SKM-1 treated with dmso at 0.1 percent for 144 hours (cell line): ENCODE measurements at regions not wholly inside any gene's neighbourhood (a gene's known extent, or its start where the extent isn't known, plus 50 kb on each side); places are given as distances from the start of the nearest gene placed in this dataset.

Experiments used
- DNase-seq: peaks from one replicate; lab custom pipeline; 2025; ENCODE audit not compliant: unreplicated experiment; lab: John Stamatoyannopoulos, UW

DNA sequence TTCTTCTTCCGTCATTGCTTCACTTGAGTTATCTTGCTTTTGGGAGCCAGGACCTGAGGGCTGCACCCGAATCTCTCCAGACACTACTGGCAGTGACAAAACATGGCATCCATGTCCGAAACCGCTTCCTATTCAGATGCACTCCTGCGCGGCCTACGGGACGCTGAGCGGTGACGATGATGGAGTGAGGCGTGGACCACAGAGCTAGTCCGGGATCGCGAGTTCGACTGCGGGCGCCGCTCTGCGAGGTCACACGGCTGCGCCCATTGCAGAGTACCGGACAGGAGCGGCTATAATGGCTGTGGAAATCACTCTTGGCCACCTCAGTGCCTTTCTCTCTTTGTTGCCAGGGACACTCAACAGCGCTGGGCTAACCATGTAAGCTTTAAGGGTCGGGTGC is 453.8 kb upstream of the CNTN5 start:
- DNase-seq, result no peak

GRCh38 chr11:98568013-98568412 is 452.7 kb upstream of the CNTN5 start:
- DNase-seq, result no peak

- no peak for DNase-seq
Measured at GRCh38 chr11:98572941-98573340, 447.8 kb upstream of the CNTN5 start.

- DNase-seq, result peak; percentile 11
Measured at GRCh38 chr11:98587884-98588283, 432.9 kb upstream of the CNTN5 start.

GRCh38 chr11:98589967-98590366 is 430.8 kb upstream of the CNTN5 start:
- DNase-seq, result peak; percentile 38

DNA sequence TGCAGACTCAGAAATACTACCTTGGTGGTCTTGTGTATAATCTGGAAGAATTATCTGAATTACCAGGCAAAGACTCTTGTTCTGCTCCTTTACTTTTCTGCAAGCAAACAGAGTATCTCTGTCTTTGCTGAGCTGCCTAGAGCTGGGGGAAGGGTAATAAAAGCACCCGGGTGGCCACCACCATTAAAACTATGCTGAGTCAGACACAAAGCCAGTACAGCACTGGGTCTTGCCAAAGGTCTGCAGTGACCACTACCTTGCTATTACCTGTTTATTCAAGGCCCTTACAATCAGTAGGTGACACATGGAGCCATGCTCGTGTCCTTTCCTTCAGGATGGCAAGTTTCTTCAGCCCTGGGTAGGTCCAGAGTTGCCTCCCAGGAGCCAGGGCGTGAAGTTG is 420.6 kb upstream of the CNTN5 start:
- DNase-seq, result no peak

DNA sequence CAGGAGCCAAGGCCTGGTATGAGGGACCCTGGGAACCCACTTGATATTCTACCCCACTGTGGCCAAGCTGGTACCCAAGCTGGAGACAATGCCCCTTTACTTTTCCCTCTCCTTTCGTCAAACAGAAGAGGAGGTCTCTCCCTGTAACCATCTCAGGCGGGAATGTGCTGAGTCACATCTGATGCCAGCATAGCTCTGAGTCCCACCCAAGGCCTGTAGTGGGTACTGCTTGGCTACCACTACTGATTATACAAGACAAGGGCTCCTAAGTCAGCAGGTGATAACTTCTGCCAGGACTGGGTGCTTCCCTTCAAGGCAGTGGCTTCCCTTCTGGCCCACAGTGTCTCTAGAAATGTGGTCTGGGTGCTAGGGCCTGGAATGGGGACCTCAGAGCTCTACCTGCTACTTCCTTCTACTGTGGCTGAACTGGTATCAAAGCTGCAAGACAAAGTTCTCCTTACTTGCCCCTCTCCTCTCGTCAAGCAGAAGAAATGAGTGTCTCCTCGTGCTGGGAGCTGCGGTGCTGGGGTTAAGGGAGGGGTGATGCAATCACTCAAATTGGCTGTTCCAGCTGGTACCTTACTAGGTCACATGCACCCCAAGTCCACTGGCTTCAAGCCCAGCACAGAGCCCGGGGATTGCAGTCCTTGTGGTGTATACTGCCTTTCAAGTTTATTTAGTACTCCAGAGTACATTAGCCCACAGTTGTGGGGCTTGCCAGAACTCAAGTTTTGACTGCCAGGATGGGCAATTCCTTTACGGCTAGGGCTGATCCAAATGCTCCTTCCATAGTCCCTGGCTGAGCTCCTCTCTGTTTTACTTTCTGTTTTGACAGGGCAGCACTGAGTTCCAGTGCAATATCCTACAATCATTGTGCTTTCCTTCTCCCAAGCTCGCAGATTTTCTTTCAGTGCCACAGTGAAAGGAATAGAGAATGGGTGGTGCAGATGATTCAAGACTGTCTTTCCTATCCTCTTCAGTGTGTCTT is 419.7 kb upstream of the CNTN5 start:
- peak; percentile 66 for DNase-seq

GRCh38 chr11:98616098-98616655 is 404.6 kb upstream of the CNTN5 start:
- no peak for DNase-seq

DNA sequence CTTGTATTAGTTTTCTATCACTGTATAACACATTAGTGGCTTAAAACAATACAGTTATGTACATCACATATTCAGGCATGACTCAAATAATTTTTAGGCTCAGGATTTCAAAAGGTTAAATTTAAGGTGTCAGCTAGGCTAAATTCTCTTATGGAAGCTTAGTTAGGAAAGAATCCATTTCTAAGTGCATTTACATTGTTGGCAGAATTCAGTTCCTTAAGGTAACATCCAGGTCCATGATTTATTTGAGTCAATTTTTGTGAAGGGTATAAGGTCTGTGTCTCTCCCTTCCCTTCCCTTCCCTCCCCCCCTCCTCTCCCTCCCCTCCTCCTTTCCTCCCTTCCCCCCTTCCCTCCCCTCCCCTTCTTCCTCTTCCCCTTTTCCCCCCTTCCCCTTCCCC is 399.0 kb upstream of the CNTN5 start:
- no peak for DNase-seq

DNA sequence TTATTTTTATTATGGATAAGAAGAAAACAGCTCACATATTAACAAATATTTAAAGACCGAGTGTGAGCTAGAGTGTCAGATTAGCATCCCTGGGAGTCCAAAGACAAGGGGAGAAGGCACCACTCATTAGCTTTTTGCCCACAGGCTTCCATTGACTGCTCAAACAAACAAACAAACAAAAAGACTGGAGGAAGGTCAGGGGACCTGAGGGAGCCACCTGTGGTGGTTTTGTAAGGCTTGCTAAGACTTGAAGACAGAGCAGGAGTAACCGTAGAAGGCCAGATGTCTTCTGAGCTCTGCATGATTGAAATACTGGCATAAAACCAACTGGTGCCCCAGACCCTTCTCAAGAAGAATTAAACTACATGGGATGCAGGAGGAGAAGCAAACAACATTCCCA is 395.2 kb upstream of the CNTN5 start:
- no peak for DNase-seq

GRCh38 chr11:98630736-98631135 is 390.0 kb upstream of the CNTN5 start:
- no peak for DNase-seq

DNA sequence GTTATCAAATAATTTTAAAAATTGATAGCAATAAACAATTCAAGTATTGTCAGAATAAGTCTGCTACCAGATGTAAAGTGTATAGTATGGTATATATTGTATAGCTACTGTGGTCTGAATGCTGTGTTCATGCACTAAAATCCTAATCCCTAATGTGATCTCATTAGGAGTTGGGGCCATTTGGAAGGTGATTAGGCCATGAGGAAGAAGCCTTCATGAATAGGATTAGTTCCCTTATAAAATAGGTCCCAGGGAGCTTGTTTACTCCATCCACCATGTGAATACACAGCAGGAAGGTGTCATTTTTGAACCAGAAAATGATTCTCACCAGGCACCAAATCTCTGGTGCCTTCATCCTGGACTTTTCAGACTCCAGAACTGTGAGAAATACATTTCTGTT is 363.0 kb upstream of the CNTN5 start:
- DNase-seq, result no peak

- DNase-seq, result no peak
Measured at GRCh38 chr11:98659431-98659830, 361.3 kb upstream of the CNTN5 start.

GRCh38 chr11:98674390-98674789 is 346.4 kb upstream of the CNTN5 start:
- no peak for DNase-seq

DNA sequence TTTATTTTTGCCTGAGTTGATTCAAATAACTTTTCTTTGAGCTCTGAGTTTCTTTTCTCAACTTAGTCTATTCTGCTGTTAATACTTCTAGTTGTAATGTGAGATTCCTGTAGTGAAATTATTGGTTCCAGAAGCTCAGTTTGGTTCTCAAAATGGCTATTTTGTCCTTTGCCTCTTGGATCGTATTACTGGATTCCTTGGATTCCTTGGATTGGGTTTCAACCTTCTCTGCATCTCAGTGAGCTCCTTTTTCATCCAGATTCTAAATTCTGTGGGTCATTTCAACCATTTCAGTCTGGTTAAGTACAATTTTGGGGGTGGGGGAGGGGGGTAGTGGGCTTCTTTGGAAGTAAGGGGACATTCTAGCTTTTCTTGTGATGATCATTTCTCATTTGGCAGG is 341.1 kb upstream of the CNTN5 start:
- DNase-seq, result no peak

DNA sequence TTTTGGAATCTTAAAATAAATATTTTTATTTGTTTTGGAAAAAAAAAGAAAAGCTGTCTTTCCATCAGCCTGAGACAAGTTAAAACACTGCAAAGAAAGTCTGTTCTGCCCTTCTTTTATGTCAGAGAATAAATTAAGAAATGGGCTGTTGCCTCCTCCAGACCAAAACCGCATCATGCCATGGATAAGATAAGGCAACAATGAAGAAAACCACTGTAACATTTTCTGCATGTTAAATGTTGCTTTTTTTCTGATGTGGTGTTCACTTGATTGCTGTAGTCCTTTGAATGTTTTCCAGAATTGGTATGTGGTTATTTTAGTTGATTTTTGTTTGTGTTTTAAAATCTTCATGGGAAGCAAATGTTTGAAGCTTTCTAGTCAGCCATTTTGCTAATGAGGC is 319.2 kb upstream of the CNTN5 start:
- no peak for DNase-seq

GRCh38 chr11:98703779-98704556 is 316.8 kb upstream of the CNTN5 start:
- DNase-seq, result no peak

DNA sequence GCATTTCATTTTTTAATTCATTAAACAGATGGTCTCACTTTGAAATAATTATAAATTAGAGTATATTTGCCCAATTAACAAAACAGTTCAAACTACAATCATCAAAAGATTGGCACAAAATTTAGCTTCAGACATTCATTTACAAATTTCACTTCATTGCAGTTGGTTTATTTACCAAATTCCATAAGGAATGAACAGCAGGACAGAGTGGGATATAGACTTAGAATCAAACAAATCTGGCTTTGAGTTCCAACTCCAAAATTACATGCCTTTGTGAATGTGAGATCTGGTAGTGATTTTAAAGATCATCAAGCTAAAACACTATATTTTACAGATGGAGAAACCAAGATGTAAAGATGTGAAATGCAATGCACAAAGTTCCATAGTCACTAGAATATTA is 310.7 kb upstream of the CNTN5 start:
- no peak for DNase-seq

GRCh38 chr11:98710986-98711385 is 309.8 kb upstream of the CNTN5 start:
- no peak for DNase-seq

GRCh38 chr11:98720951-98721350 is 299.8 kb upstream of the CNTN5 start:
- no peak for DNase-seq

DNA sequence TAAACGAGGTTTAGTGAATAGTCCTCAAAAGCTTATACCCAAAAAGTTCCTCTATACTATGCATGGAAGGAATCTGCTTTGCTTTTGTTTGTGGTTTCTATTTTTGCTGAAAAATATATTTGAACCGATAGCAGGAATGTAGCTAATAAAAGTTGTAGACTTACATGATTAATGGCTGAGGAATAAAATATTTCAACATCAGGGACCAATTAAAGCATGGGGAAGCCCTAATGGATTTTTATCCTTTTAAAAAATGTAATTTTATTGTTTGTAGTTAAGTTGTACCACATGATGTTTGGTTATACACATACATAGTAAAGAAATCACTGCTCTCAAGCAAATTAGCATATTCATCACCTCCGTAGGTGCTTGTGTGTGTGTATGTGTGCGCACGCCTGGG is 295.3 kb upstream of the CNTN5 start:
- DNase-seq, result no peak

DNA sequence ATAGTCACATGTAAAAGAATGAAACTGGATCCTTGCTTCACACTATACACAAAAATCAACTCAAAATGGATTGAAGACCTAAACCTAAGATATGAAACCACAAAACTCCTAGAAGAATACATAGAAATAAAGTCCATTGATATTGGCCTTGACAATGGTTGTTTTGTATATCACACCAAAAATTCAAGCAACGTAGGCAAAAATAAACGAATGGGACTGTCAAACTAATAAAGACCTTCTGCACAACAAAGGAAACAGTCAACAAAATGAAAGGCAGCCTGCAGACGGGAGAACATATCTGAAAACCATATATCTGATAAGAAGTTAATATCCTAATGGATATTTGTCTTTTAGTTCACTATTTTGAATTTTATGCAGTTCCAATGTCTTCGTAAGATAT is 292.3 kb upstream of the CNTN5 start:
- DNase-seq, result no peak
